Skeletal muscle tissue (tissue), 3 donors: ENCODE measurements at regions not wholly inside any gene's neighbourhood (a gene's known extent, or its start where the extent isn't known, plus 50 kb on each side); places are given as distances from the start of the nearest gene placed in this dataset.

ENCODE experiments used
- H3K27ac ChIP-seq: one replicate; pipeline ENCODE4 v1.7.0; 2013; ENCODE audit warnings: mild to moderate bottlenecking, low read depth, low read length, inconsistent platforms
- H3K27me3 ChIP-seq, 3 donors: one replicate each; pipeline ENCODE4 v1.7.0; 2013; ENCODE audit warnings: low read length in 3 of 3; ENCODE audit not compliant: control insufficient read depth in 3 of 3, insufficient read depth in 3 of 3
- H3K36me3 ChIP-seq, 3 donors: one replicate each; pipeline ENCODE4 v1.7.0; 2013; ENCODE audit warnings: low read length in 3 of 3; ENCODE audit not compliant: control insufficient read depth in 3 of 3, insufficient read depth in 3 of 3
- H3K4me1 ChIP-seq, 3 donors: one replicate each; pipeline ENCODE4 v1.7.0; 2013; ENCODE audit warnings: low read length in 3 of 3, mild to moderate bottlenecking in 3 of 3; ENCODE audit not compliant: control insufficient read depth in 3 of 3, insufficient read depth in 3 of 3
- H3K4me3 ChIP-seq, 3 donors: one replicate each; pipeline ENCODE4 v1.7.0; 2013; ENCODE audit warnings: low read length in 3 of 3
- H3K9ac ChIP-seq, 3 donors: one replicate each; pipeline ENCODE4 v1.7.0; 2013; ENCODE audit warnings: low read length in 3 of 3, mild to moderate bottlenecking in 3 of 3, moderate library complexity in 2 of 3, low read depth in 1 of 3
- H3K9me3 ChIP-seq, 3 donors: one replicate each; pipeline ENCODE4 v1.7.0; 2013; ENCODE audit warnings: low read length in 3 of 3; ENCODE audit not compliant: control insufficient read depth in 3 of 3
- donor health status: Osteomylitis.

DNA sequence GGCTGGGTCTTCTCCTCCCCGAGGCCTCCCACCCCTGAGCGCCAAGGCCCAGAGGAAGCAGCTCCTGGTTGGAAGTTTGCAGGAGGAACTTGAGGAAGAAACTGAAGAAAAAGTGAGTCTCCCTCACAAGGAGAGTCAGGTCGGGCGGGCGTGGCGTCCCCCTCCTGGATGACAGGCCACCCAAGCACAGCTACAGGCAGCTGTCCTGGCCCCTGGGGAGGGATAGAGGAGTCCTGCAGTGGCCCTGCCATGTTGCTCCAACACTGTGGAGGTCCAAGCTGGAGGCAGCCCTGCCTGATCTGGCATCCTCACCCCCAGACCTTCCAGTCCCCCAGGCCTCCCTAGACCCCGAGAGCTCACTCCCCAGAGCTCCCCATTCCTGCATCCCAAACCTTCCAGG lies 1150.1 kb downstream of the BRD1 start:
- Histone ChIP-seq H3K4me3 (no peak overlapping the region), H3K4me1 (no peaks in the 10 kb centered on the region), H3K36me3 (no peaks in the 10 kb centered on the region), H3K27me3 (peaks cover 0 to 4% (median 2%) of the 10 kb centered on the region in 3 donors), H3K9ac (no peak overlapping the region), H3K9me3 (peaks cover 2 to 3% (median 3%) of the 10 kb centered on the region in 3 donors), H3K27ac (no peak overlapping the region)

DNA sequence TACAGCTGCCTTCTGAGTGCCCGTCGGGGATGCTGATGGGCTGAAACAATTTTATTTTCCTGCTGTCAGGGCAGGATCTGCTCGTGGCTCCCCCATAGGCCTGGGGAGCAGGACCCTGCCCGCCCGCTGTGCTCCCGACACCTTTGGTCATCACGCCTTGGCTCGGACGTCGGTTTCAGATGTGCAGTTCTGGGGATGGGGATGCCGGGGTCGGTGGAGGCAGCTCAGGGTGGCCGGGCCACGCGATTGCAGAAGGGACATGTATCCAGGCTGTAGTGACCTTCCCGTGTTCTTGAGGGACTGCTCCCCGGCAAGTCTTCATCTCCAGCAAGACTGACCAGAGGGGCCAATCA lies 1150.5 kb downstream of the BRD1 start:
- Histone ChIP-seq H3K4me1 (no peaks in the 10 kb centered on the region), H3K9ac (no peak overlapping the region), H3K9me3 (peaks cover 4 to 6% (median 5%) of the 10 kb centered on the region in 3 donors), H3K36me3 (no peaks in the 10 kb centered on the region), H3K4me3 (no peak overlapping the region), H3K27ac (no peak overlapping the region), H3K27me3 (peaks cover 0 to 4% (median 2%) of the 10 kb centered on the region in 3 donors)

- Histone ChIP-seq H3K4me1 (no peaks in the 10 kb centered on the region), H3K9ac (no peak overlapping the region), H3K27me3 (peaks cover 0 to 4% (median 2%) of the 10 kb centered on the region in 3 donors), H3K36me3 (no peaks in the 10 kb centered on the region), H3K4me3 (no peak overlapping the region), H3K27ac (no peak overlapping the region), H3K9me3 (peaks cover 4 to 7% (median 5%) of the 10 kb centered on the region in 3 donors)
These were observed 1151.2 kb downstream of the BRD1 start for GRCh38 chr22:48676266-48677167.

- Histone ChIP-seq H3K4me1 (no peaks in the 10 kb centered on the region), H3K4me3 (no peak overlapping the region)
These were observed 1151.9 kb downstream of the BRD1 start for GRCh38 chr22:48675830-48676145.

DNA sequence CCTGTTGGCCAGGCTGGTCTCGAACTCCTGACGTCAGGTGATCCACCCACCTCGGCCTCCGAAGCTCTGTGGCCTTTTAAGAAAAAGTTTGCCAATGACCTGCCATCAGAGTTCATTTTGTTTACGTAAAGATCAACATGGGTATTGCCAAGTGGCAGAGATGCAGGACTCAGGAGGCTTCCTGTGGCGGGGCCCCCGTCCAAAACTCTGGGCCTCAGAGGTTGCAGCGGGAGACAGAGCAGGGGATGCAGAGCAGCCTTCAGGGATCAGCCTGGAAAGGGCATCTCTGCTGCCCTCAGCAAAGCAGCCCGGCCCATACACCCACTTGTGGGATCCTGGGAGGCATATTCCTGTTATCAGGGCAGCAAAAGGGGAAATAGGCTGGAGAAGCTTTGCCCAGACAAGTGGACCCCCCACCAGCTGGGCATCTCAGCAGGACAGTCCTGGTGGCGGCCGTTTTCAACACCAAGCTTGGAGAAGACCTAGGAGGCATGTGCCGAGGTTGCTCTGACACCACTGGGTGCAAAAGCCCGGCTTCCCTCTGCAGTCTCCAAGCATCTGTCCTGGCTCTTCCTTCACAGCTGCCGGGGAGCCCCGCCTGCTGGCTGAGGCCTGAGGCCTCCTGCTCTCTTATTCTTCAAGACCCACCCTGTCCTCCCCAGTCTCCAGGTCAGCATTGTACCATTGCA lies 1152.4 kb downstream of the BRD1 start:
- H3K9me3 ChIP-seq = peaks cover 5 to 15% (median 7%) of the 10 kb centered on the region in 3 donors
- peaks cover 0 to 6% (median 4%) of the 10 kb centered on the region in 3 donors for H3K27me3 ChIP-seq
- no peaks in the 10 kb centered on the region for H3K4me1 ChIP-seq
- no peak overlapping the region for H3K4me3 ChIP-seq
- H3K9ac ChIP-seq = no peak overlapping the region
- no peaks in the 10 kb centered on the region for H3K36me3 ChIP-seq
- H3K27ac ChIP-seq = no peak overlapping the region

More at GRCh38 chr22:48675830-48676145, 1151.9 kb downstream of the BRD1 start:
- no peak overlapping the region for H3K9ac ChIP-seq
- no peaks in the 10 kb centered on the region for H3K36me3 ChIP-seq
- H3K27ac ChIP-seq = no peak overlapping the region
- peaks cover 5 to 14% (median 7%) of the 10 kb centered on the region in 3 donors for H3K9me3 ChIP-seq
- H3K27me3 ChIP-seq = peaks cover 0 to 6% (median 4%) of the 10 kb centered on the region in 3 donors

DNA sequence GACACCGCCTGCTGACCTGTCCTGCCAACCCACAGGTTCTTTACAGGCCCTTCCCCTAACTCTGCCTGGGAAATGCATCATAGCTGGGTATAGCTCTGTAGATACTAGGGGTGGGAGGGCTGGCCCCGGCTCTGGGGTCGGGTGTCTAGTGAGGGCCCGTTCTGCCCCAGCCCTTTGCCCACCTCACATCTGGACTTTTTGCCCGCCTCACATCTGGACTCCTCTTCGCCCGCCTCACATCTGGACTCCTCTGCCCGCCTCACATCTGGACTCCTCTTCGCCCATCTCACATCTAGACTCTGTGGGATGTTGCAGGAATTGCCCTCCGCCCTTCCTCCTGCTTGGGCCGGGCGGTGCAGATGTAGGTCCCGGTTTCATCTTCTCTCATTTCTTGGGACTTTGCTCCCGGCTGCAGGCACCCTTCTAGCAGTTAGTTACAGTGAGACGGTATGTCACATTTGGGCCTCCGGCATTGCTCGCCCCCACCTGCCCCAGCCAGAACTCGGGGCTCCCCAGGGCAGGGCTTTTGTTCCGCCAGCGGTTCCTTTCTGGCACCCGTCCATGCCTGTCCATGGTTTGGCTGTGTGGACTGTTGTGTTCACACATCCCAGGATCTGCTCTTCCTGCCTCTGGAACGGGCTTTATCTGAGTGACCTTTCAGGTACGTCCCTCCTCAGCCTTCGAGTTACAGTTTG lies 1153.7 kb downstream of the BRD1 start:
- Histone ChIP-seq H3K4me3 (no peak overlapping the region), H3K27ac (no peak overlapping the region), H3K36me3 (no peaks in the 10 kb centered on the region), H3K27me3 (peaks cover 0 to 4% (median 3%) of the 10 kb centered on the region in 3 donors), H3K9me3 (peaks cover 5 to 15% (median 7%) of the 10 kb centered on the region in 3 donors), H3K4me1 (no peaks in the 10 kb centered on the region), H3K9ac (no peak overlapping the region)

DNA sequence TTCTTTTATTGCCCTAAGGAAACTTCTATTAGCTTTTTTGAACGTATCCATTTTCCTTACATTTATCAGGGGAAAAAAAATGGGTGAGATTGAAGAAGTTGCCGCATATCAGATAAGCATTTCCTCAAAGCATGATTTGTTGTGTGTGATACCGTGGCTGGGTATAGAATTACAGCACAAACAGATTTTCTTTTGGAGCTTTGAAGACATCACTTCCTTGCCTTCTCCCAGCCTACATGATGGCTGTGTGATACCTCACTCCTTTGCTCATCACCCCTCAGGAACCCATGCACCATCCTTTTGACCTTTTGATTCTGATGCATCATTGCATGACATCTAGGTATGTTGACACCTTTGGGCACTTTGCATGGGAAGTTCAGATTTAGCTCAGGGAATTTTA lies 1155.3 kb downstream of the BRD1 start:
- Histone ChIP-seq H3K4me1 (no peaks in the 10 kb centered on the region), H3K4me3 (no peak overlapping the region), H3K36me3 (no peaks in the 10 kb centered on the region), H3K9me3 (peaks cover 5 to 15% (median 7%) of the 10 kb centered on the region in 3 donors), H3K9ac (no peak overlapping the region), H3K27me3 (peaks cover 0 to 3% (median 2%) of the 10 kb centered on the region in 3 donors), H3K27ac (no peak overlapping the region)

DNA sequence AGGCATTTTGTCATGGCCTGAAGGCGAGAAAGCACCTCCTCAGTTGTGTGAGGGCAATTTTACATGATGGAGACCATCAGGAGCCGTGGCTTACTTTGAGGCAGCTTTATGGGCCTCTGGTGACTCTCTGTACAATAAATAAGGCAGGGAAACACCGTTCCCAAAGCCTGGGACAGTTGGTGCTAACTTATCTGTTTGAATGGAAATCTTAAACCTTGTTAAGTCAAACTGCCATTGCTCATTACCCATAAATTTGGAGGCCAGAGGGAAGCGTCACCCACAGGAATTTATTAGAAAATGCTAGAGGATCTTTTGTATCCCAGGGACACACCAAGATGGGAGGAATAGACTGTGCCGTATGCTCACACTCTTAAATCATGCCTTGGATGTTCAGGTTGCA lies 1156.9 kb downstream of the BRD1 start:
- no peaks in the 10 kb centered on the region for H3K4me1 ChIP-seq
- peaks cover 0 to 7% (median 3%) of the 10 kb centered on the region in 3 donors for H3K27me3 ChIP-seq
- no peak overlapping the region for H3K4me3 ChIP-seq
- no peak overlapping the region for H3K9ac ChIP-seq
- H3K36me3 ChIP-seq = no peaks in the 10 kb centered on the region
- no peak overlapping the region for H3K27ac ChIP-seq
- peaks cover 5 to 15% (median 7%) of the 10 kb centered on the region in 3 donors for H3K9me3 ChIP-seq

DNA sequence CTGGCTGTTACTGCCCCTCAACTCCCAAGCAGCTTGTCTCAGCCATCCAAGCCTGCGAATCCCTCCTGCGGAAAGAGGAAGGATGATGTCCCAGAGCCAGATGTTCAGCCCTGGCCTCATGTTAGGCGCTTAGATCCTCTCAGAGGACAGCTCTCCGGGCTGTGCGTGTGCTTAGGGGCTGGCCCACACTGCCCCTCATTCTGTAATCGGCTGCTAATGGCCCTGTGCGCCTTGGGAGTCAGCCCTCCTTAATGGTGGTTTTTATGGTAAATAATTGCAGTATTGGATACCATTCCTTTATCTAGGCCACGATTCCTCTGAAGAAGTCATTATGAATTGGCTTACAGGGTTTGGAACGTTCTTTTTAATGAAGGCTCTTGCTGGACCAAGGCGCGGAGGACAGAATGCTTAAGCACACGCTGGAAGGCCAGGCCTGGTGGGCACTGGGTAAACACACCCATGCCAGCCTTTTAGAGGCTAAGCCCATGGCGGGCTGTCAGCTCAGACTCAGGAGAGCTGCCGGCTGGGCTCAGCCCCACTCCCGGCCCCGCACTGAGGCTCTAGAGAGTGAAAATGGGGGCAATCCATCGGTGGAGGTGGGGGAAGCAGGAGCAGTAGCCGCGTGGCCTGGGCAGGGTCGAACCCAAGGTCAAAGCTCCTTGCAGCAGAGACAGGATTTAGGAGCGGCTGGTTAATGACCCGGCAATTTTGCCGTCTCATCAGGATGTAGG lies 1157.5 kb downstream of the BRD1 start:
- H3K4me3 ChIP-seq = no peak overlapping the region
- H3K27ac ChIP-seq = no peak overlapping the region
- no peaks in the 10 kb centered on the region for H3K4me1 ChIP-seq
- H3K27me3 ChIP-seq = peaks cover 0 to 7% (median 3%) of the 10 kb centered on the region in 3 donors
- no peaks in the 10 kb centered on the region for H3K36me3 ChIP-seq
- peaks cover 5 to 15% (median 7%) of the 10 kb centered on the region in 3 donors for H3K9me3 ChIP-seq
- H3K9ac ChIP-seq = no peak overlapping the region
